A673 (cell line): ENCODE measurements at regions not wholly inside any gene's neighbourhood (a gene's known extent, or its start where the extent isn't known, plus 50 kb on each side); places are given as distances from the start of the nearest gene placed in this dataset.

ENCODE experiments used
- BruUV-seq: library from RNA; stranded (reverse); fragments of 400-500 nt; replicated peaks from 2 replicates; lab custom pipeline; 2021; lab: Mats Ljungman, UMichigan
- CTCF ChIA-PET: fragments of 300-600 bp; sonication (Branson Sonifier 250); formaldehyde crosslinking; loops from one replicate; lab custom pipeline; 2022; ENCODE audit warnings: antibody characterized with exemption; lab: Charles Lee
- POLR2A ChIA-PET: fragments of 300-600 bp; sonication (Branson Sonifier 250); formaldehyde crosslinking; loops from one replicate; lab custom pipeline; 2022; ENCODE audit warnings: antibody characterized with exemption; ENCODE audit not compliant: low non-redundant PET; lab: Charles Lee
- DNase-seq: peaks from one replicate; pipeline ENCODE4 v3.0.0-alpha.2; 2015; ENCODE audit warnings: low spot score
- H3K27ac ChIP-seq: fragments of 200-600 bp; sonication (generic); 2 replicates; pipeline ENCODE4 v1.5.1; 2016; ENCODE audit warnings: mixed run types, low read depth, mild to moderate bottlenecking, mixed read lengths, antibody characterized with exemption, low read length; ENCODE audit not compliant: poor library complexity, severe bottlenecking
- H3K27me3 ChIP-seq: fragments of 200-600 bp; sonication (generic); replicated peaks from 2 replicates; pipeline ENCODE4 v1.6.1; 2017; ENCODE audit warnings: mixed run types, low read depth, mild to moderate bottlenecking, mixed read lengths, antibody characterized with exemption, low read length; ENCODE audit not compliant: insufficient read depth, poor library complexity
- H3K36me3 ChIP-seq: fragments of 200-600 bp; sonication (generic); 2 replicates; pipeline ENCODE4 v1.6.1; 2016; ENCODE audit warnings: mixed run types, mild to moderate bottlenecking, mixed read lengths, antibody characterized with exemption, low read length; ENCODE audit not compliant: insufficient read depth, poor library complexity, severe bottlenecking
- H3K4me1 ChIP-seq: fragments of 200-600 bp; sonication (generic); 2 replicates; pipeline ENCODE4 v1.6.1; 2017; ENCODE audit warnings: mixed run types, mild to moderate bottlenecking, mixed read lengths, antibody characterized with exemption, low read length; ENCODE audit not compliant: insufficient read depth, poor library complexity, severe bottlenecking
- H3K4me3 ChIP-seq: fragments of 200-600 bp; sonication (generic); 2 replicates; pipeline ENCODE4 v1.5.1; 2016; ENCODE audit warnings: low read depth, mixed run types, mild to moderate bottlenecking, mixed read lengths, low read length; ENCODE audit not compliant: poor library complexity, severe bottlenecking
- H3K9me3 ChIP-seq: fragments of 200-600 bp; sonication (generic); 2 replicates; pipeline ENCODE4 v1.6.1; 2016; ENCODE audit warnings: mixed run types, low read depth, mild to moderate bottlenecking, mixed read lengths, antibody characterized with exemption, low read length; ENCODE audit not compliant: poor library complexity, severe bottlenecking
- CTCF ChIP-seq: fragments of 300-800, 200-600 bp; sonication (generic); conservative IDR thresholded peaks from 2 replicates; pipeline ENCODE4 v1.5.1; 2017; ENCODE audit warnings: low read depth, mild to moderate bottlenecking, antibody characterized with exemption, low read length, moderate library complexity, mixed read lengths
- EZH2 ChIP-seq: fragments of 200-600 bp; sonication (generic); IDR thresholded peaks from 2 replicates; pipeline ENCODE4 v1.6.1; 2017; ENCODE audit warnings: borderline replicate concordance, low read depth, mild to moderate bottlenecking, mixed read lengths, antibody characterized with exemption, low read length; ENCODE audit not compliant: poor library complexity, severe bottlenecking
- intact Hi-C: fragments of 100-400 bp; cut with micrococcal nuclease; formaldehyde crosslinking; loops from one replicate; pipeline ENCODE4 v1.10.0; 2022; ENCODE audit not compliant: unreplicated experiment

- Histone ChIP-seq H3K27me3 (peaks cover 3% of the 10 kb centered on the region), H3K27ac (no peak overlapping the region), H3K9me3 (no peaks in the 10 kb centered on the region), H3K36me3 (no peaks in the 10 kb centered on the region), H3K4me3 (no peak overlapping the region), H3K4me1 (no peaks in the 10 kb centered on the region)
- CTCF ChIA-PET: no interaction called here
- TF ChIP-seq CTCF (no peak), EZH2 (no peak)
- POLR2A ChIA-PET: no interaction called here
- intact Hi-C loops: no loop called here
- BruUV-seq: no TSS peak
- no peak for DNase-seq
These were observed 89.7 kb upstream of the MYL2 start for GRCh38 chr12:111010061-111010460.

GRCh38 chr12:111006621-111007020, 86.2 kb upstream of the MYL2 start:
- H3K9me3 ChIP-seq: no peaks in the 10 kb centered on the region
- CTCF ChIA-PET: interaction anchor here (0.6 kb wide), 1 partner anchor 20 kb away, joined by 5 read pairs; no protein-coding TSS in a partner anchor
- H3K4me1 ChIP-seq: no peaks in the 10 kb centered on the region
- peaks cover 4% of the 10 kb centered on the region for H3K27me3 ChIP-seq
- POLR2A ChIA-PET: interaction anchor here (0.6 kb wide), 2 partner anchors 22 to 94 kb away, joined by 4 to 16 read pairs; no protein-coding TSS in a partner anchor
- H3K27ac ChIP-seq: no peak overlapping the region
- H3K4me3 ChIP-seq: no peak overlapping the region
- intact Hi-C loops: no loop called here
- H3K36me3 ChIP-seq: no peaks in the 10 kb centered on the region
- TF ChIP-seq CTCF (no peak), EZH2 (no peak)
- BruUV-seq: no TSS peak
- DNase-seq: no peak

GRCh38 chr12:110998971-110999370, 78.6 kb upstream of the MYL2 start:
- CTCF ChIA-PET: no interaction called here
- H3K4me3 ChIP-seq: no peak overlapping the region
- no peaks in the 10 kb centered on the region for H3K4me1 ChIP-seq
- no peaks in the 10 kb centered on the region for H3K27me3 ChIP-seq
- H3K36me3 ChIP-seq: no peaks in the 10 kb centered on the region
- DNase-seq: no peak
- TF ChIP-seq CTCF: no peak
- no peak for TF ChIP-seq EZH2
- H3K27ac ChIP-seq: no peak overlapping the region
- POLR2A ChIA-PET: no interaction called here
- intact Hi-C loops: no loop called here
- peaks cover 20% of the 10 kb centered on the region for H3K9me3 ChIP-seq
- BruUV-seq: no TSS peak
